Loucy (cell line): ENCODE measurements at regions not wholly inside any gene's neighbourhood (a gene's known extent, or its start where the extent isn't known, plus 50 kb on each side); places are given as distances from the start of the nearest gene placed in this dataset.

ENCODE experiments used
- H2AFZ ChIP-seq: fragments of 200-600 bp; sonication (generic); 2 replicates; pipeline ENCODE4 v1.6.0; 2016; ENCODE audit warnings: antibody characterized with exemption, mild to moderate bottlenecking, low read length, moderate library complexity
- H3F3A ChIP-seq: fragments of 200-600 bp; 2 replicates; pipeline ENCODE4 v1.6.0; 2016; ENCODE audit warnings: antibody characterized with exemption, low read depth, mild to moderate bottlenecking
- H3K27me3 ChIP-seq: fragments of 200-600 bp; sonication (generic); 2 replicates; pipeline ENCODE4 v1.6.1; 2014; ENCODE audit warnings: low read length, mild to moderate bottlenecking; ENCODE audit not compliant: insufficient read depth, poor library complexity, severe bottlenecking
- H3K36me3 ChIP-seq: fragments of 200-600 bp; sonication (generic); 2 replicates; pipeline ENCODE4 v1.6.1; 2016; ENCODE audit warnings: low read length; ENCODE audit not compliant: insufficient read depth
- H3K4me1 ChIP-seq: fragments of 200-600 bp; sonication (generic); 2 replicates; pipeline ENCODE4 v1.5.1; 2014; ENCODE audit warnings: low read length, mild to moderate bottlenecking; ENCODE audit not compliant: insufficient read depth, poor library complexity, severe bottlenecking
- H3K4me2 ChIP-seq: fragments of 200-600 bp; sonication (generic); 2 replicates; pipeline ENCODE4 v1.6.0; 2014; ENCODE audit warnings: antibody characterized with exemption, low read length, low read depth, mild to moderate bottlenecking; ENCODE audit not compliant: poor library complexity, severe bottlenecking
- H3K4me3 ChIP-seq: fragments of 200-600 bp; sonication (generic); 2 replicates; pipeline ENCODE4 v1.5.1; 2014; ENCODE audit warnings: low read length, mild to moderate bottlenecking, mixed read lengths; ENCODE audit not compliant: poor library complexity, severe bottlenecking
- H3K79me2 ChIP-seq: fragments of 200-600 bp; sonication (generic); 2 replicates; pipeline ENCODE4 v1.6.1; 2014; ENCODE audit warnings: low read length; ENCODE audit not compliant: insufficient read depth
- H3K9ac ChIP-seq: fragments of 200-600 bp; sonication (generic); 2 replicates; pipeline ENCODE4 v1.6.0; 2014; ENCODE audit warnings: mild to moderate bottlenecking, low read depth, low read length, moderate library complexity; ENCODE audit not compliant: poor library complexity, severe bottlenecking
- H3K9me2 ChIP-seq: fragments of 200-600 bp; sonication (generic); replicated peaks from 2 replicates; pipeline ENCODE4 v1.6.1; 2016; ENCODE audit warnings: low read depth, low read length, mixed read lengths
- H3K9me3 ChIP-seq: fragments of 200-600 bp; sonication (generic); 2 replicates; pipeline ENCODE4 v1.6.1; 2014; ENCODE audit warnings: mild to moderate bottlenecking, antibody characterized with exemption, low read length, low read depth; ENCODE audit not compliant: insufficient read depth
- H4K20me1 ChIP-seq: fragments of 200-600 bp; sonication (generic); 2 replicates; pipeline ENCODE4 v1.6.0; 2014; ENCODE audit warnings: antibody characterized with exemption, low read length, mild to moderate bottlenecking; ENCODE audit not compliant: insufficient read depth, poor library complexity, severe bottlenecking
- CTCF ChIP-seq: fragments of 200-600 bp; sonication (generic); conservative IDR thresholded peaks from 2 replicates; pipeline ENCODE4 v1.5.1; 2014; ENCODE audit warnings: mild to moderate bottlenecking, antibody characterized with exemption, low read length
- EZH2phosphoT487 ChIP-seq: fragments of 200-600 bp; IDR thresholded peaks from 2 replicates; pipeline ENCODE4 v1.6.1; 2018; ENCODE audit warnings: antibody characterized with exemption, mild to moderate bottlenecking, moderate library complexity, borderline replicate concordance

- H3K36me3 ChIP-seq = no peaks in the 10 kb centered on the region
- H3K4me3 ChIP-seq = no peak overlapping the region
- TF ChIP-seq EZH2phosphoT487 (no peak), CTCF (no peak)
- H3K4me1 ChIP-seq = no peaks in the 10 kb centered on the region
- no peaks in the 10 kb centered on the region for H3K79me2 ChIP-seq
- H3F3A ChIP-seq = no peaks in the 10 kb centered on the region
- no peak overlapping the region for H2AFZ ChIP-seq
- H3K9ac ChIP-seq = no peak overlapping the region
- H3K9me3 ChIP-seq = no peaks in the 10 kb centered on the region
- no peak overlapping the region for H3K4me2 ChIP-seq
- no peaks in the 10 kb centered on the region for H4K20me1 ChIP-seq
- no peaks in the 10 kb centered on the region for H3K27me3 ChIP-seq
- no peaks in the 10 kb centered on the region for H3K9me2 ChIP-seq
Observed at GRCh38 chr3:65093641-65094040, 405.8 kb upstream of the ADAMTS9 start.

- Histone ChIP-seq H3K9ac (no peak overlapping the region), H3K4me1 (no peaks in the 10 kb centered on the region), H3K9me3 (no peaks in the 10 kb centered on the region), H2AFZ (no peak overlapping the region), H3K27me3 (no peaks in the 10 kb centered on the region), H3K4me3 (no peak overlapping the region), H4K20me1 (no peaks in the 10 kb centered on the region), H3K79me2 (no peaks in the 10 kb centered on the region), H3K36me3 (no peaks in the 10 kb centered on the region), H3K4me2 (no peak overlapping the region), H3F3A (no peaks in the 10 kb centered on the region), H3K9me2 (no peaks in the 10 kb centered on the region)
- TF ChIP-seq EZH2phosphoT487 (no peak), CTCF (no peak)
Observed at GRCh38 chr3:65091565-65091964, 403.8 kb upstream of the ADAMTS9 start.

- Histone ChIP-seq H4K20me1 (no peaks in the 10 kb centered on the region), H3K27me3 (no peaks in the 10 kb centered on the region), H3K4me1 (no peaks in the 10 kb centered on the region), H2AFZ (no peak overlapping the region), H3K9me3 (no peaks in the 10 kb centered on the region), H3K4me2 (no peak overlapping the region), H3K4me3 (no peak overlapping the region), H3K9ac (no peak overlapping the region), H3F3A (no peaks in the 10 kb centered on the region), H3K36me3 (no peaks in the 10 kb centered on the region), H3K9me2 (no peaks in the 10 kb centered on the region), H3K79me2 (no peaks in the 10 kb centered on the region)
- TF ChIP-seq CTCF (no peak), EZH2phosphoT487 (no peak)
Observed at GRCh38 chr3:65083240-65083639, 395.4 kb upstream of the ADAMTS9 start.
